Panc1 (cell line): ENCODE measurements at regions not wholly inside any gene's neighbourhood (a gene's known extent, or its start where the extent isn't known, plus 50 kb on each side); places are given as distances from the start of the nearest gene placed in this dataset.

Experiments
- ATAC-seq: fragments of 200-7000 bp; cut with Tn5 transposase; 2 replicates; pipeline ENCODE4 v1.9.1; 2020; ENCODE audit warnings: mild to moderate bottlenecking, moderate library complexity
- BruUV-seq: library from RNA; stranded (reverse); fragments of 400-500 nt; replicated peaks from 2 replicates; lab custom pipeline; 2021; lab: Mats Ljungman, UMichigan
- CTCF ChIA-PET: fragments of 300-600 bp; sonication (Branson Sonifier 250); formaldehyde crosslinking; loops from one replicate; lab custom pipeline; 2022; ENCODE audit warnings: antibody characterized with exemption; lab: Charles Lee
- POLR2A ChIA-PET: fragments of 300-600 bp; sonication (Branson Sonifier 250); formaldehyde crosslinking; loops from one replicate; lab custom pipeline; 2022; ENCODE audit warnings: antibody characterized with exemption; lab: Charles Lee
- DNase-seq: peaks from one replicate; pipeline ENCODE4 v3.0.0-alpha.2; 2010; ENCODE audit warnings: low read depth, low spot score
- H3K27ac ChIP-seq: 2 replicates; pipeline ENCODE4 v1.5.1; 2011; ENCODE audit warnings: mild to moderate bottlenecking, low read length, inconsistent platforms
- H3K27me3 ChIP-seq: fragments of 200-500 bp; sonication (Bioruptor generic); 2 replicates; pipeline ENCODE4 v1.6.0; 2014; ENCODE audit warnings: low read length, inconsistent platforms; ENCODE audit not compliant: control insufficient read depth, insufficient read depth
- H3K36me3 ChIP-seq: fragments of 200-500 bp; sonication (Bioruptor generic); 2 replicates; pipeline ENCODE4 v1.5.1; 2014; ENCODE audit warnings: inconsistent platforms, mild to moderate bottlenecking, low read length, moderate library complexity; ENCODE audit not compliant: control insufficient read depth, insufficient read depth
- H3K4me1 ChIP-seq: 2 replicates; pipeline ENCODE4 v1.5.1; 2011; ENCODE audit warnings: inconsistent platforms, mild to moderate bottlenecking, low read length, moderate library complexity; ENCODE audit not compliant: control insufficient read depth, insufficient read depth
- H3K4me3 ChIP-seq, 2 experiments: 2 replicates each; pipeline ENCODE4 v1.5.1; 2011 to 2012; ENCODE audit warnings: low read depth in 2 of 2, low read length in 2 of 2, mild to moderate bottlenecking in 2 of 2, inconsistent platforms in 1 of 2, moderate library complexity in 1 of 2
- H3K9me3 ChIP-seq: fragments of 200-500 bp; sonication (Bioruptor generic); 2 replicates; pipeline ENCODE4 v1.5.1; 2014; ENCODE audit warnings: low read depth, mild to moderate bottlenecking, inconsistent platforms, low read length, moderate library complexity; ENCODE audit not compliant: control insufficient read depth, insufficient read depth
- CTCF ChIP-seq: fragments of 450-650 bp; IDR thresholded peaks from 2 replicates; pipeline ENCODE4 v1.5.1; 2017; ENCODE audit warnings: mild to moderate bottlenecking
- POLR2AphosphoS5 ChIP-seq: IDR thresholded peaks from 2 replicates; pipeline ENCODE4 v1.6.1; 2012; ENCODE audit warnings: mild to moderate bottlenecking, low read depth, low read length, moderate library complexity
- REST ChIP-seq, 2 experiments: IDR thresholded peaks; 2 replicates each; pipeline ENCODE4 v1.6.1; 2011 to 2012; ENCODE audit warnings: low read depth in 2 of 2, control low read depth in 1 of 2, low read length in 1 of 2, mild to moderate bottlenecking in 1 of 2, moderate library complexity in 1 of 2; ENCODE audit not compliant: insufficient read depth in 1 of 2
- SIN3A ChIP-seq: IDR thresholded peaks from 2 replicates; pipeline ENCODE4 v1.6.1; 2012; ENCODE audit warnings: low read depth, mild to moderate bottlenecking, low read length, moderate library complexity, borderline replicate concordance; ENCODE audit not compliant: insufficient read depth
- TCF7L2 ChIP-seq: IDR thresholded peaks from 2 replicates; pipeline ENCODE4 v1.6.1; 2011; ENCODE audit warnings: mild to moderate bottlenecking, low read depth, low read length, inconsistent platforms
- in situ Hi-C: cut with HindIII; loops from 2 replicates; pipeline ENCODE4 v1.10.0; 2016; ENCODE audit warnings: low sequenced_read_pairs, low pct_unique_long_range_greater_than_20kb
- intact Hi-C: fragments of 100-400 bp; cut with micrococcal nuclease; formaldehyde crosslinking; loops from one replicate; pipeline ENCODE4 v1.10.0; 2022; ENCODE audit not compliant: unreplicated experiment

- DNase-seq (no peak), ATAC-seq (no peak)
- ChIA-PET POLR2A (no interaction called here), CTCF (no interaction called here)
- Histone ChIP-seq H3K4me1 (no peaks in the 10 kb centered on the region), H3K36me3 (no peaks in the 10 kb centered on the region), H3K27ac (no peak overlapping the region), H3K4me3 (no peak overlapping the region), H3K9me3 (no peaks in the 10 kb centered on the region), H3K27me3 (no peaks in the 10 kb centered on the region)
- intact Hi-C loops, result no loop called here
- in situ Hi-C loops, result no loop called here
- no TSS peak for BruUV-seq
- no peak for TF ChIP-seq TCF7L2
- no peak for TF ChIP-seq REST (IDR thresholded peaks at IDR 0.05; ENCODE audit: insufficient read depth in 1 of 2, low read depth in 2 of 2, low read length in 1 of 2)
- TF ChIP-seq CTCF, result no peak
- TF ChIP-seq POLR2AphosphoS5, result no peak
- no peak for TF ChIP-seq SIN3A
These were observed 50.3 kb upstream of the ZEB1 start for GRCh38 chr10:31268444-31269303.
